NCI-H2227 (cell line): ENCODE measurements at regions not wholly inside any gene's neighbourhood (a gene's known extent, or its start where the extent isn't known, plus 50 kb on each side); places are given as distances from the start of the nearest gene placed in this dataset.

Experiments
- DNase-seq: peaks from one replicate; lab custom pipeline; 2025; ENCODE audit not compliant: unreplicated experiment; lab: John Stamatoyannopoulos, UW

DNA sequence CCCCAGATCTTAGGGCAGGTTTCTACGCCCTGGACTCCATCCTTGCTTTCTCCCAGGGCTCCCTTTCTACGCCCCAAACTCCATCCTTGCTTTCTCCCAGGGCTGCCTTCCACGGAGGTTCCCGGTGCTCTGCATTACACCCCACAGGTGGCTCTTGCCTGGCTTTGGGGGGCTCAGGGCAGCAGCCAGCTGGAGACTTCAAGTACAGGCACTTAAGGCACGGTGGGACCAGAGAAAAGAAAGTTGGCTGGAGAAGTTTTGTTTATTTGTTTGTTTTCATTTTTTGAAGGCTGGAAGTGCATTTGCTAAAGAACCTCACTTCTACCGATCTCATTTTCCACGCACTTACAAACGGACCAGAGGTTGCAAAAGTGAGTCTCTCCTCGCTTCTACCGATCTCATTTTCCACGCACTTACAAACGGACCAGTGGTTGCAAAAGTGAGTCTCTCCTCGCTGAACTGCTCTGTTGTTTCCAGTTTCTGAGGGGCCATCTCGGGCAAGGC lies 103.8 kb upstream of the MED13L start:
- no peak for DNase-seq

- DNase-seq: no peak
These were observed 104.5 kb upstream of the MED13L start for GRCh38 chr12:116381744-116382685.

GRCh38 chr12:116382686-116383530 lies 105.4 kb upstream of the MED13L start:
- DNase-seq: no peak

DNA sequence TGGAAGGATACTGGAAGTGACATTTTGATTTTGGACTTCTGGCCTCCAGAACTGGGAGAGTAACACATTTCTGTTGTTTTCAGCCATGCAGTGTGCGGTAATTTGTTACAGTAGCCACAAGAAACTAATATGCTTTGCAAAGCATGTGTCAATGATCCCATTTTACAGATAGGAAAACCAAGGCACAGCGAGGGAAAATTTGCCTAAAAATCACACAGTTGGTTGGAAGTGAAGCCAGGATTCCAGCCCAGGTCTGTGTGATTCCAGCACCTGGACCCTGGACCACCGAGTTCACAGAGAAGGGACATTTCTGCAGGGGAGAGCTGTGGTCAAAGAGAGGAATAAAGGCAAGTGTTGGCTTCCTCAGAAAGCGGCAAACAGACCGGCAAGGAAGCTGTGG lies 106.7 kb upstream of the MED13L start:
- DNase-seq: no peak

- no peak for DNase-seq
These were observed 107.4 kb upstream of the MED13L start for GRCh38 chr12:116384691-116385485.

GRCh38 chr12:116385486-116386217 lies 108.2 kb upstream of the MED13L start:
- no peak for DNase-seq

- DNase-seq: no peak
These were observed 111.8 kb upstream of the MED13L start for GRCh38 chr12:116389326-116389725.

- DNase-seq: no peak
These were observed 112.5 kb upstream of the MED13L start for GRCh38 chr12:116389990-116390389.

GRCh38 chr12:116390401-116391335 lies 113.2 kb upstream of the MED13L start:
- no peak for DNase-seq

GRCh38 chr12:116391501-116391900 lies 114.0 kb upstream of the MED13L start:
- DNase-seq: no peak

- no peak for DNase-seq
These were observed 114.6 kb upstream of the MED13L start for GRCh38 chr12:116392061-116392460.

GRCh38 chr12:116393255-116393654 lies 115.8 kb upstream of the MED13L start:
- DNase-seq: no peak

DNA sequence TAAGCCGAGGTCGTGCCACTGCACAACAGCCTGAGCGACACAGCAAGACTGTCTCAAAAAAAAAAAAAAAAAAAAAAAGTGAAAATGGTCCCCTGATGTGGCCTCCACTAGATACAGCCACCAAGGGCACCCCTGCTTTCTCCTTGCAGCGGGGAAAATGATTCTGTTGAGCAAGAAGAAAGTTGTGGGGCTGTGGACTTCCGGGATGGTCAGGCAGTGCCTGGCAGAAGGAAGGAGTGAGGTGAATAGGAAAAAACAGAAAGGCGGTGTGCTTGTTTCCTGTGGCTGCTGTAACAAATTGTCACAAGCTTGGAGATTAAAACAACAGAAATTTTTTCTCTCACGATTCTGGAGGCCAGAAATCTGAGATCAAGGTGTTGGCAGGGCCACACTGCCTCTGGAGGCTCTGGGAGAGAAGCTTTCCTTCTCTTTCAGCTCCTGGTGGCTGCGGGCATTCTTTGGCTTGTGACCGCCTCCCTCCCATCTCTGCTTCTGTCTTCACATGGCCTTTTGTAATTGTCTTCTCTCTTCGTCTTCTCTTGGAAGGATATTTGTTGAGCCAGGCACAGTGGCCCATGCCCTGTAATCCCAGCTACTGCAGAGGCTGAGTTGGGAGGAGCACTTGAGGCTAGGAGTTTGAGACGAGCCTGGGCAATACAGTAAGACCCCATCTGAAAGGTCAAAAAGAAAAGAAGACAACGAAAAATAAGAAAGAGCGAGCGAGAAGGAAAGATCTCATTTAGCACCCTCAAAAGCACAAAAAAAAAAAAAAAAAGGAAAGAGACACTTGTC lies 116.6 kb upstream of the MED13L start:
- no peak for DNase-seq

DNA sequence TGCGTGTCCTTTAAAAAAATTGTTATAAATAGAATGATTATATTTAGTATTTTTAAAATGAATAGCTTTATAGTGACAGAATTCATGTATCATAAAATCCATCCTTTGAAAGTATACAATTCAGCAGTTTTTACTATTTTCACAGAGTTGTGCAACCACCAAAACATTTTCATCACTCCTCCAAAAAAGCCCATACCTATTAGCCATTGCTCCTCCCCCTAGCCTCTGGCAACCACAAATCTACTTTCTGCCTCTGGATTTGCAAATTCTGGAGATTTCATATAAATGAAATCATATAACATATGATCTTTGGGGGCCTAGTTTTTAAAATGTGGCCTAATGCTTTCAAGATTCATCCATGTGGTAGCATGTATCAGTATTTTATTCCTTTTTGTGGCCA lies 117.9 kb upstream of the MED13L start:
- no peak for DNase-seq

DNA sequence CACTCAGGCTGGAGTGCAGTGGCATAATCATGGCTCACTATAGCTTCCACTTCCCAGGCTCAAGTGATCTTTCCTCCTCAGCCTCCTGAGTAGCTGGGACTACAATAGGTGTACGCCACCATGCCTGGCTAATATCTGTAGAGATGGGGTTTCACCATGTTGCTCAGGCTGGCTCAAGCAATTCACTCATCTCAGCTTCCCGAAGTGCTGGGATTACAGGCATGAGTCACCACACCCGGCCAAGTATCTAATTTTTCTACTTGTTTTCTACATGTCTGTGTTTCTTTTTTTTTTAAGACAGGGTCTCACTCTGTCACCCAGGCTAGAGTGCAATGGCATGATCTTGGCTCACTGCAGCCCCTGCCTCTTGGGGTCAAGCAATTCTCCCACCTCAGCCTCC lies 119.7 kb upstream of the MED13L start:
- DNase-seq: no peak

DNA sequence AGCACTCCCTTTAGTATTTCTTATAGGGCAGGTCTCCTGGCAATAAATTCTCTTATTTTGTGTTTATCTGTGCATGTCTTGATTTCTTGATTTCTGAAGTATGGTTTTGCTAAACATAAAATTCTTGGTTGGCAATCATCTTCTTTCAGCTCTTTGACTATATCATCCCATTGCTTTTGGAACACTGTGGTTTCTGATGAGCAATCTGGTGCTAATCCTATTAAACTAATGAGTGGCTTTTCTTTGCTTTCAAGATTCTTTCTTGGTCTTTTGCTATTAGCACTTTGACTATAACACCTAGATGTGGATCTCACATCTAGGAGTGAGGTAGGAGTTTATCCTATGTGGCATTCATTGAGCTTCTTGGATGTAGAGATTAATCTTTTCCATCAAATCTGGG lies 120.7 kb upstream of the MED13L start:
- DNase-seq: no peak

DNA sequence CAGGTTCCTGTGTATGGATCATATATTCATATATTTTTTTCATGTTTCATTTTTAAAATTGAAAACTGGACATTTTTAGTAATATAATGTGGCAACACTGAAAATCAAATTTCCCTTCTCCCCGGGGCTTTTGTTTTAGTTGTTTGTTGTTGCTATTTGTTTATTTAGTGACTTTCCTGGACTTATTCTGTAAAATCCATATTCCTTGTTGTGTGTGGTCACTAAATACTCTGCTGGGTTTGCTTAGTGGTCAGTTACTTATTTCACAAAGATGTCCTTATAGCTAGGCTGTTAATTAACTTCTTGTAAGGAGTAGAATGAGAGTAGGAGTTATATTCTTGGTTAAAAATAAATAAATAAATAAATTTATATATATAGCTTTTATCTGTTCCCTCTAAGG lies 121.6 kb upstream of the MED13L start:
- DNase-seq: no peak

DNA sequence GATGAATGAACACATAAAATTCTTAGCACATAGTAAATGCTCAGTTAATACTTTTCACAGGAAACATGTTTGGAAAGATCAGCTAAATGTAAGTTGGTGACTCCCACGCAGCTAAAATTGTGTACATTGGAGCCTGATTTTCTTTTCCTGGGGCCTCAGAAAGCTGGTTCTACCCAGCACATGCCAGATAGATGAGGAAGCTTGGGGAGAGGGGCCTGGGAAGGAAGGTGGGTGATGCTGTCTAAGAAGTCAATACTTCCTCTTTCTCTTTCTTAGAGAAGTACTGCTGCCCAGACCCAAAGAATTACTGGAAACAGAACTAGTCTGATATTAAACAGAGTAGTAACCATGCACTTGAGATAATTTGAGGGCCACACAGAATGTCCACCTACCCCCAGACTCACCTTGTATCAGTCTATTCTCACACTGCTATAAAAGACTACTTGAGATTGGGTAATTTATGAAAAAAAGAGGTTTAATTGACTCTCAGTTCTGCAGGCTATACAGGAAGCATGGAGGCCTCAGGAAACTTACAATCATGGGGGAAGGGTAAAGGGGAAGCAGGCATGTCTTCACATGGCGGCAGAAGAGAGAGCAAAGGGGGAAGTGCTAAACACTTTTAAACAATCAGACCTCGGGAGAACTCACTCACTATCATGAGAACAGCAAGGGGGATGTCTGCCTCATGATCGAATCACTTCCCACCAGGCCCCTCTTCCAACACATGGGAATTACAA lies 123.3 kb upstream of the MED13L start:
- DNase-seq: no peak
